Natural killer cell (primary cell): ENCODE measurements at regions not wholly inside any gene's neighbourhood (a gene's known extent, or its start where the extent isn't known, plus 50 kb on each side); places are given as distances from the start of the nearest gene placed in this dataset.
"Not testable (repeated sequence)": the region's sequence is repeated elsewhere in the genome, so short reads cannot be mapped to it uniquely, and the experiment has no call there.

Source experiments
- ATAC-seq, 3 donors: fragments of 150-1000 bp in 2 of 3; fragments of 200-7000 bp in 1 of 3; cut with Tn5 transposase; 1 replicate in 1 of 3; 2 replicates in 2 of 3; pipeline ENCODE4 v1.10.0; 2021; ENCODE audit warnings: mild to moderate bottlenecking in 2 of 3, moderate library complexity in 2 of 3
- DNase-seq, 2 donors: peaks; one replicate each; pipeline versions ENCODE4 v3.0.0 to v3.0.0-alpha.2; 2013 to 2021; ENCODE audit warnings: mixed read lengths in 1 of 2
- H3K27ac ChIP-seq: one replicate; pipeline ENCODE4 v1.5.1; 2013; ENCODE audit warnings: mild to moderate bottlenecking, low read length
- H3K27me3 ChIP-seq: one replicate; pipeline ENCODE4 v1.6.1; 2013; ENCODE audit warnings: low read length; ENCODE audit not compliant: control insufficient read depth, insufficient read depth
- H3K36me3 ChIP-seq: one replicate; pipeline ENCODE4 v1.6.1; 2013; ENCODE audit warnings: low read length; ENCODE audit not compliant: control insufficient read depth, insufficient read depth
- H3K4me1 ChIP-seq: one replicate; pipeline ENCODE4 v1.6.1; 2013; ENCODE audit warnings: low read length; ENCODE audit not compliant: control insufficient read depth, insufficient read depth
- H3K4me3 ChIP-seq: one replicate; pipeline ENCODE4 v1.5.1; 2013; ENCODE audit warnings: low read length
- H3K9me3 ChIP-seq: one replicate; pipeline ENCODE4 v1.6.1; 2013; ENCODE audit warnings: low read length; ENCODE audit not compliant: control insufficient read depth, insufficient read depth
- H3K27ac Mint-ChIP-seq, 2 donors: one replicate each; pipeline ENCODE4 v1.8.0; 2022; ENCODE audit warnings: mild to moderate bottlenecking in 2 of 2, mixed read lengths in 2 of 2, moderate library complexity in 1 of 2
- H3K27me3 Mint-ChIP-seq, 2 donors: one replicate each; pipeline ENCODE4 v1.8.0; 2022; ENCODE audit warnings: low read depth in 2 of 2, mixed read lengths in 2 of 2
- H3K36me3 Mint-ChIP-seq: one replicate; pipeline ENCODE4 v1.8.0; 2022; ENCODE audit warnings: mixed read lengths
- H3K4me1 Mint-ChIP-seq, 2 donors: one replicate each; pipeline ENCODE4 v1.8.0; 2022; ENCODE audit warnings: mixed read lengths in 2 of 2
- H3K4me3 Mint-ChIP-seq: one replicate; pipeline ENCODE4 v1.8.0; 2022; ENCODE audit warnings: mild to moderate bottlenecking, moderate library complexity, mixed read lengths
- H3K9me3 Mint-ChIP-seq, 2 donors: one replicate each; pipeline ENCODE4 v1.8.0; 2022; ENCODE audit warnings: mixed read lengths in 2 of 2
- WGBS: methylation state at CpG from one replicate; pipeline ENCODE4 v1.1.7; 2013; ENCODE audit warnings: missing lambda C conversion rate; ENCODE audit not compliant: insufficient coverage; 5-methylcytosine and 5-hydroxymethylcytosine counted together
- intact Hi-C: fragments of 100-400 bp; cut with micrococcal nuclease; formaldehyde crosslinking; loops from one replicate; pipeline ENCODE4 v1.14.2; 2022
- TF ChIP-seq, protein P1 (sequence below): fragments of 200-600 bp; IDR thresholded peaks from one replicate; pipeline ENCODE4 v1.8.0; 2022; ENCODE audit warnings: antibody characterized with exemption

DNA sequence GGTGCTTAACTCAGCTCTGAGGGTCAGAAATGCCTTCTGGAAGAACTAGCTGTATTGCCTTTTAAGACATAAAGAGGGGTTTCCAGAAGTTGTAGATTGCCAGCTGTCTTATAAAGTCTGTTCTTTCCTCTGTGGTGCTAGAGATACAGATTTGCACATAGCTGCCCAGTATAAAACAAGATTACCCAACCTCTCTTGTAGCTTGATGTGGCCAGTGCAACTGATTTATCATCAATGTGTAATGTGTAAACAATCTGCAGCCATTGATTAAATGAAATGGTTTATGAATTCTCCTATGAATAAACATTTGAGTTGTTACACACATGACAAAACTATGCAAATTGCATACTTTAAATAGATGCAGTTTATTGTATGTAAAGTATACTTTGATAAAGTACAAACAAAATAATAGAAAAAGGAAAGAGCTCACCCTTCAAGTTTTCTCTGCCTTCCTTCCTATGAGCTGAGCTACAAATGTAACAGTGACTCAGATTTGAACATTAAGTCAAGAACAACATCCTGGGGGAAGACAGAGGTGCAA is 195.2 kb downstream of the TMEM26 start:
- peaks cover 12% of the 10 kb centered on the region for H3K36me3 Mint-ChIP-seq
- H3K36me3 ChIP-seq, result no peaks in the 10 kb centered on the region
- H3K4me3 Mint-ChIP-seq, result no peak overlapping the region
- DNase-seq (no peak), ATAC-seq (no peak)
- peaks cover 14 to 29% of the 10 kb centered on the region in 2 donors for H3K27me3 Mint-ChIP-seq
- no peaks in the 10 kb centered on the region for H3K9me3 ChIP-seq
- H3K4me1 ChIP-seq, result no peaks in the 10 kb centered on the region
- H3K27ac Mint-ChIP-seq, result no peak overlapping the region
- no peaks in the 10 kb centered on the region for H3K4me1 Mint-ChIP-seq
- peaks cover 3 to 7% of the 10 kb centered on the region in 2 donors for H3K9me3 Mint-ChIP-seq
- H3K27ac ChIP-seq, result no peak overlapping the region
- H3K27me3 ChIP-seq, result no peaks in the 10 kb centered on the region
- TF ChIP-seq, protein P1, sequence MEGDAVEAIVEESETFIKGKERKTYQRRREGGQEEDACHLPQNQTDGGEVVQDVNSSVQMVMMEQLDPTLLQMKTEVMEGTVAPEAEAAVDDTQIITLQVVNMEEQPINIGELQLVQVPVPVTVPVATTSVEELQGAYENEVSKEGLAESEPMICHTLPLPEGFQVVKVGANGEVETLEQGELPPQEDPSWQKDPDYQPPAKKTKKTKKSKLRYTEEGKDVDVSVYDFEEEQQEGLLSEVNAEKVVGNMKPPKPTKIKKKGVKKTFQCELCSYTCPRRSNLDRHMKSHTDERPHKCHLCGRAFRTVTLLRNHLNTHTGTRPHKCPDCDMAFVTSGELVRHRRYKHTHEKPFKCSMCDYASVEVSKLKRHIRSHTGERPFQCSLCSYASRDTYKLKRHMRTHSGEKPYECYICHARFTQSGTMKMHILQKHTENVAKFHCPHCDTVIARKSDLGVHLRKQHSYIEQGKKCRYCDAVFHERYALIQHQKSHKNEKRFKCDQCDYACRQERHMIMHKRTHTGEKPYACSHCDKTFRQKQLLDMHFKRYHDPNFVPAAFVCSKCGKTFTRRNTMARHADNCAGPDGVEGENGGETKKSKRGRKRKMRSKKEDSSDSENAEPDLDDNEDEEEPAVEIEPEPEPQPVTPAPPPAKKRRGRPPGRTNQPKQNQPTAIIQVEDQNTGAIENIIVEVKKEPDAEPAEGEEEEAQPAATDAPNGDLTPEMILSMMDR, result no peak
- intact Hi-C loops, result no loop called here
- H3K4me3 ChIP-seq, result no peak overlapping the region

DNA sequence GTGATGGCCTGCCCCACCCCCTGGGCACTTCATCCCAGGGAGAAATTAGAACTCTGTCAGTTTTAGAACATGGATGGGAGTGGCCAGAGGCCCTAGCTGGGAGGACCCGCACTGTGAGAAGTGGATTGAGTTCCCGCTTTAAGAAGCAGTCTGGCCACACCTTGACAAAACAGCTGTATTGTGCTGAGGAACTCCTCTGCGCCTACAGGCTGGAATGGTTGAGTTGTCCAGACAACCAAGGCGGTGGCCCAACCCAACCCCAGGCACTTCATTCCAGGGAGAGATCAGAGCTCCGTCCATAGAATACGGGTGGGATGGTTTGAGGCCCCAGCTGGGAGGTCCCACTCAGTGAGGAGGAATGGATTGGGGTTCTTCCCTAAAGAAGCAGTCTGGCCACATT is 196.0 kb downstream of the TMEM26 start:
- Mint-ChIP-seq H3K36me3 (peaks cover 12% of the 10 kb centered on the region), H3K4me1 (no peaks in the 10 kb centered on the region), H3K9me3 (peaks cover 3 to 7% of the 10 kb centered on the region in 2 donors), H3K27me3 (peaks cover 13 to 29% of the 10 kb centered on the region in 2 donors), H3K4me3 (no peak overlapping the region), H3K27ac (no peak overlapping the region)
- no peak overlapping the region for H3K27ac ChIP-seq
- H3K27me3 ChIP-seq, result no peaks in the 10 kb centered on the region
- H3K4me1 ChIP-seq, result no peaks in the 10 kb centered on the region
- 98% methylated on average over 6 of the region's 6 CpGs for WGBS
- no peak for ATAC-seq
- no peaks in the 10 kb centered on the region for H3K36me3 ChIP-seq
- intact Hi-C loops, result no loop called here
- no peak for DNase-seq
- no peak overlapping the region for H3K4me3 ChIP-seq
- TF ChIP-seq, protein P1, result no peak
- H3K9me3 ChIP-seq, result no peaks in the 10 kb centered on the region

DNA sequence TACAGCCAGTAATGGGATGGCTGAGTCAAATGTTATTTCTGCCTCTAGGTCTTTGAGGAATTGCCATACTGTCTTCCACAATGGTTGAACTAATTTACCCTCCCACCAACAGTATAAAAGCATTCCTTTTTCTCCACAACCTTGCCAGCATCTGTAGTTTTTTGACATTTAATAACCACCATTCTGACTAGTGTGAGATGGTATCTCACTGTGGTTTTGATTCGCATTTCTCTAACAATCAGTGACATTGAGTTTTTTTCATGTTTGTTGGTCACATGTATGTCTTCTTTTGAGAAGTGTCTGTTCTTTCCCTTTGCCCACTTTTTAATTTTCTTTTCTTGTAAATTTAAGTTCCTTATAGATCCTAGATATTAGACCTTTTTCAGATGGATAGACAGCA is 200.9 kb downstream of the TMEM26 start:
- H3K4me1 Mint-ChIP-seq, H3K27ac ChIP-seq, H3K27ac Mint-ChIP-seq, DNase-seq, H3K4me1 ChIP-seq, ATAC-seq, H3K9me3 Mint-ChIP-seq, H3K9me3 ChIP-seq, H3K4me3 Mint-ChIP-seq, H3K27me3 ChIP-seq, H3K36me3 ChIP-seq, H3K4me3 ChIP-seq, intact Hi-C loops: not testable (repeated sequence)
- H3K27me3 Mint-ChIP-seq, result peaks cover 9 to 21% of the 10 kb centered on the region in 2 donors
- H3K36me3 Mint-ChIP-seq, result peaks cover 12% of the 10 kb centered on the region
- no CpG with 5 or more reads among the region's 1 CpG for WGBS

DNA sequence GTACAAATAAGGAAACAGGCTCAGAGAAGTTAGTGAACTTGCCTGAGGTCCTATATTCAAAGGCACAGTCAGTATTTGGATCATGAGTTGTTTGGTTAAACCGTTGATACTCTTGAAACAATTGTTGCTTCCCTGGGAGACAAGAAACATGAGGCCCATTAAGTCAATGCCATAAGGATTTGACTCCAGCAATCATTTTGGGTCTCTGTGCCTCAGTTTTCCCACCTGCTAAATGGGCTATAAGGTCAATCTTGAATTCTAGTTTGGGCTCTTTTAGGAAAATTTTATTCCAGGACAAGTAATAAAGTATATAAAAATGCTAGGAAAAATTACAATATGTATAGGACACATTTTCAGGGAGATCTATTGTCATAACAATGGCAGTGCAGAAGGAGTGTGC is 202.1 kb downstream of the TMEM26 start:
- H3K9me3 Mint-ChIP-seq, result peaks cover 3 to 7% of the 10 kb centered on the region in 2 donors
- no peaks in the 10 kb centered on the region for H3K9me3 ChIP-seq
- no peak overlapping the region for H3K27ac ChIP-seq
- no peak overlapping the region for H3K4me3 Mint-ChIP-seq
- H3K36me3 Mint-ChIP-seq, result peaks cover 12% of the 10 kb centered on the region
- no peaks in the 10 kb centered on the region for H3K27me3 ChIP-seq
- no peak for ATAC-seq
- intact Hi-C loops, result no loop called here
- H3K4me3 ChIP-seq, result no peak overlapping the region
- WGBS, result 70% methylated on average over 1 of the region's 1 CpG
- no peaks in the 10 kb centered on the region for H3K4me1 Mint-ChIP-seq
- H3K36me3 ChIP-seq, result no peaks in the 10 kb centered on the region
- DNase-seq, result no peak
- no peaks in the 10 kb centered on the region for H3K4me1 ChIP-seq
- peaks cover 7 to 21% of the 10 kb centered on the region in 2 donors for H3K27me3 Mint-ChIP-seq
- no peak overlapping the region for H3K27ac Mint-ChIP-seq
- TF ChIP-seq, protein P1, result no peak
